Adrenal gland (tissue), 5 donors: ENCODE measurements at regions not wholly inside any gene's neighbourhood (a gene's known extent, or its start where the extent isn't known, plus 50 kb on each side); places are given as distances from the start of the nearest gene placed in this dataset.

Experiments
- POLR2A ChIP-seq, 2 donors: fragments of 450-650 bp; IDR thresholded peaks; one replicate each; pipeline ENCODE4 v1.6.1; 2017; ENCODE audit warnings: antibody characterized with exemption in 2 of 2, mild to moderate bottlenecking in 2 of 2, moderate library complexity in 1 of 2
- TF ChIP-seq, protein P1 (sequence below), 6 experiments: fragments of 450-650 bp in 4 of 6; fragments of 200-600 bp in 2 of 6; sonication (generic) in 1 of 6; IDR thresholded peaks; 1 replicate in 5 of 6; 2 replicates in 1 of 6; pipeline versions ENCODE4 v1.5.1 to v1.8.0; 2016 to 2021; ENCODE audit warnings: antibody characterized with exemption in 6 of 6, mild to moderate bottlenecking in 2 of 6, moderate library complexity in 1 of 6
- donor health status: DM: no; HTN: no; CAD: no.

DNA sequence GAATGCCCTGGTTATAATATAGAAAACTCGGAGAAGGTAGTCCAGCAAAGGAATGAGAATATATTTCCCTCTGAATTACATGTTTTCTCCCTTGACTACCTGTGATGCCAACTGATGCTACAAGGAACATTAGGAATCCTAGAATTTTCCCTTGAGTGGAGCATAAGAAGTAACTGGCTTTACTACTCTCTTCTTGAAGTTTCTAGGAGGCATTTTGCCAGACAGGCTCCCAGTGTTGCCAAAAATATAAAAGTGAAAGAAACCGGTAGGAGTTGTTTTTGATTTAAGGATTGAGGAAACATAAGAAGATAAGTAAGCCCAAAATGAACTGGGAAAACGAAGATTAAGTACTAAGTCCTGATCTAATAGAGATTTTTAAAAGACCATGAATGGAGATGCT lies 693.4 kb downstream of the NOVA1 start:
- TF ChIP-seq, protein P1, sequence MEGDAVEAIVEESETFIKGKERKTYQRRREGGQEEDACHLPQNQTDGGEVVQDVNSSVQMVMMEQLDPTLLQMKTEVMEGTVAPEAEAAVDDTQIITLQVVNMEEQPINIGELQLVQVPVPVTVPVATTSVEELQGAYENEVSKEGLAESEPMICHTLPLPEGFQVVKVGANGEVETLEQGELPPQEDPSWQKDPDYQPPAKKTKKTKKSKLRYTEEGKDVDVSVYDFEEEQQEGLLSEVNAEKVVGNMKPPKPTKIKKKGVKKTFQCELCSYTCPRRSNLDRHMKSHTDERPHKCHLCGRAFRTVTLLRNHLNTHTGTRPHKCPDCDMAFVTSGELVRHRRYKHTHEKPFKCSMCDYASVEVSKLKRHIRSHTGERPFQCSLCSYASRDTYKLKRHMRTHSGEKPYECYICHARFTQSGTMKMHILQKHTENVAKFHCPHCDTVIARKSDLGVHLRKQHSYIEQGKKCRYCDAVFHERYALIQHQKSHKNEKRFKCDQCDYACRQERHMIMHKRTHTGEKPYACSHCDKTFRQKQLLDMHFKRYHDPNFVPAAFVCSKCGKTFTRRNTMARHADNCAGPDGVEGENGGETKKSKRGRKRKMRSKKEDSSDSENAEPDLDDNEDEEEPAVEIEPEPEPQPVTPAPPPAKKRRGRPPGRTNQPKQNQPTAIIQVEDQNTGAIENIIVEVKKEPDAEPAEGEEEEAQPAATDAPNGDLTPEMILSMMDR (IDR thresholded peaks at IDR 0.05), result no peak
- no peak for TF ChIP-seq POLR2A (IDR thresholded peaks at IDR 0.05)
